GM19397 (cell line): ENCODE measurements at regions not wholly inside any gene's neighbourhood (a gene's known extent, or its start where the extent isn't known, plus 50 kb on each side); places are given as distances from the start of the nearest gene placed in this dataset.
"Not testable (repeated sequence)": the region's sequence is repeated elsewhere in the genome, so short reads cannot be mapped to it uniquely, and the experiment has no call there.

ENCODE experiments used
- ATAC-seq: cut with Tn5 transposase; IDR thresholded peaks from one replicate; pipeline ENCODE4 v1.9.1; 2021; ENCODE audit warnings: mild to moderate bottlenecking, moderate library complexity; ENCODE audit not compliant: unreplicated experiment

DNA sequence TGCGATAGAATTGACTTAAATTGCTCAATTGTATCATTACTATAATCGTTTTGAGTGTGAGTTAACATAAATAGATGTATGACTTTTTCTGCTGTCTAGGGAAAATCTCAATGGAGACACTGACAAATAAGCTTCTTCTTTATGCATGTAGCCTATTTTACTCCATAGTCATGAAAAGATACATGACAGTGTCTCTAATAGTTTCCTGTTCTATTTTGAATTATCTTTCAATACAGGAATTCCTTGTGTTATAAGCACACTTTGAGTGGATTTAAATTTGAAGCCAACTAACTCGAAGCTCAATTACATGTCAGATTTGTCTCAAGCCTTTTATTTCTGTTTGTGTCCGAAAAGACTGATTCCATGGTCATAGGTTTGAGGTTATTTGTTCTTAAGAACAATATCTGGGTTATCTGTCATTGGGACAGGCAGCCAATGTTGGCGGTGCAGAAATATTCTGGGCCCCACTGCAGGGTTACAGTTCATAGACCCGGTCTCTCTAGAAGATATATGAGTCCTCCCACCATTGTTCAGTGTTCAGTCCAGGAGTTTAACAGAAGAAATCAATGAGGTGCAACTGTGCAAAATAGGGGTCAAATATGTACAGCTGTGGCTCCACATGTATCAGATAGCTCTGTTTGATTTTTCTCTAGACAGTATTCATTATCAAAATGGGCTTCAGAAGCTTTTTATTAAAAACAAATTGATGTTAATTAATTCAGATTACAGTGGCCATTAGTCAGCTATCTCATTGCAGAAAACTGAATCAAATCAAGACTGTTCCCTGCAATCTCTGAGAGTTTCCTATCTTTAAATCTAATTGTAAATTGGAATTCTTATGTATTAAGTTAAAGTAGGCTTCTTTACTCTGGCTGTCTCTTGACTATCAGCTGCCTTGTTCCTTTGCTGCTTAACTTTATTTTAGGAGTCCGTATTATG lies 1238.8 kb downstream of the NXPH1 start:
- ATAC-seq, result no peak

DNA sequence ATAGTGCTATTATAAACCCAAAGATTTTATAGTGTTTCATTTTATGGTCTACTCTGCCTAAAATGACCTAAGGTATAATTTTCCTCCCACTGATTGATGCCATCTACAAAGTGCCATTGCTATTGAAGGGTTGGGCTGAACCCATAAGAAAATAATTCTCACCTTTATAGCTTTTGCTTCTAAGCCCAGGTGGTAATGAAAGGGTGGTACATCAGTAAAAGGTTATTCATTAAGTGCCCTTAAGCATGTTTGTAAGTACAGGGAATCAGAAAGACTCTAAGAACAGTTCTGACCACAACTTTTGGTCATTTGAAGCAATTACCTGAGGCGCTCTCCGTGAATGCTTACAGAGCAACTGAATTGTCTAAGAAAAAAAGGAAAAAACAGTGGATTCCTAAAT lies 1247.3 kb downstream of the NXPH1 start:
- no peak for ATAC-seq

GRCh38 chr7:9681284-9681683 lies 1247.9 kb downstream of the NXPH1 start:
- ATAC-seq, result no peak

DNA sequence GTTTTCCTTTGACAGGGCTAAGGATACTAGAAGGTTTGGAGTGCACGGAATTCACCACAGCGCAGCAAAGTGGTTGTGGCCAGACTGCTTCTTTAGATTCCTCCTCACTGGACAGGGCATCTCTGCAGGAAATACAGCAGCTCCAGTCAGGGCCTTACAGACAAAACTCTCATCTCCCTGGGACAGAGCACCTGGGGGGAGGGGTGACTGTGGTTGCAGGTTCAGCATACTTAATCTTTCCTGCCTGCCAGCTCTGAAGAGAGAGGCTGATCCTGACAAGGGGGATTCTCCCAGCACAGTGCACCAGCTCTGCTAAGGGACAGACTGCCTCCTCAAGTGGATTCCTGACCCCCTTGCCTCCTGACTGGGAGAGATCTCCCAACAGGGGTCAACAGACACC lies 1257.9 kb downstream of the NXPH1 start:
- no peak for ATAC-seq

DNA sequence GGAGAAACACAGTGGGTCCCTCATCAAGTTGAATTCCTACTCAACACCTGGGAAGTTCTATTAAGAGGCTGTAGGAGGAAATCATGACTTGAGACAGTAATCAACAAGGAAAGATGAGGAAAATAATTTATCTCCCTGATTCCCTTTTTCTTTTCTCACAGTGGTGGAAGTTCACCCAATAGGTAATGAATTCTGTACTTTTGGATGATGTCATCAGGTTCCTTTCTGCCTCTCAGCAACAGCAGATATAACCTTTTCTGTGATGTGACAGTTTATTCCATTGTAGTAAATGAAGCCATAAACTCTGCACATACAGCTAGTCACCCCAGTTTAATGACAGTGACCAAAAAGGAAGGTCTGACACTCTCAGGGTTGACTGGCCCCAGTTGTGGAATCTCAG lies 1265.0 kb downstream of the NXPH1 start:
- ATAC-seq, result no peak

DNA sequence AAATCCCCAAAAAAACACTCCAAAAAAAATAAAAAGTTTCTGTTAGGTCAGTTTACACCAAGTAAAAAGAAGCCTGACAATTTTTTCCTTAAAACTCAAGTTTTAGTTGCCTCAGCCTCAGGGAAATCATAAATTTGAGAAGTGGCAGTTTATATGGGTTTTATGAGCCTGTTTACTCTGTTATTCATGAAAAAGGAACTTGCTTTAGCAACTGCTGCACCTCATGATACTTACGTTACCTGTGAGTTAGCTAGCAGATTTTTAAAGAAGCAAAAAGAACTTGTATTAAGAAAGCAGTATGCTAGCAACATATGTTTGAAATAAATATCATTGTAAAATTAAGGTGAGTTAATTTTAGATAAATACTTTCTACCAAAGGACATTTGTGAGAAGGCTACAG lies 1264.5 kb upstream of the PHF14 start:
- ATAC-seq, result no peak

DNA sequence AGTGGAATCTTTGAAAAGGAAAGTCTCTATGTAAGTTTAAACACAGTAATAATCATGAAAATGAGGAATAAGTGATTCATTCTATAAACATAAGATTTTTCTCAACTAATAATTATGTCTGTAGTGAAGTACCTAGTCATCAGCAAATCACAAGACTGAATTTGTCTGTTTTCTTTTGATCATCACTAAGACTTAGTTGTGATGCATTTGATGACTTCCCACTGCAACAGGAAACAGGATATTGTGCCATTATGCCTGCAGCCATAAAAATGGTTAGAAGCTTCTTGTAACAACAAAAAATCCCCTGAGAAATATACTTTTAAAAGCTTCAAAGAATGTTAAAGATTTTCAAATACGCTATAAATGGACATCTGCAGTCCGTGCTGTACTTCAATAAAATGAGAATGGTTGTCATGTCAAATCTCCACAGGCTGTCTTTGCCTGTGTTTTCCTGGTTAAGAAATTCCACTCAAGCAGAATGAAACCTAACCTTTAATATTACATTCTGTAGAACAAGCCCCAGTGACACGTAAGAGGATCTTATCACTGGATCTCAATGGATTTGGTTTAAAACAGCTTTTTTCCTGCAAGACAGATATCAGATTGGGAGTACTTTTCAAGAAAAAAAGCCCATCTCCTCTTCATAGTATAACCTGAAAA lies 1262.3 kb upstream of the PHF14 start:
- ATAC-seq, result no peak

GRCh38 chr7:9718071-9718661 lies 1255.5 kb upstream of the PHF14 start:
- no peak for ATAC-seq

DNA sequence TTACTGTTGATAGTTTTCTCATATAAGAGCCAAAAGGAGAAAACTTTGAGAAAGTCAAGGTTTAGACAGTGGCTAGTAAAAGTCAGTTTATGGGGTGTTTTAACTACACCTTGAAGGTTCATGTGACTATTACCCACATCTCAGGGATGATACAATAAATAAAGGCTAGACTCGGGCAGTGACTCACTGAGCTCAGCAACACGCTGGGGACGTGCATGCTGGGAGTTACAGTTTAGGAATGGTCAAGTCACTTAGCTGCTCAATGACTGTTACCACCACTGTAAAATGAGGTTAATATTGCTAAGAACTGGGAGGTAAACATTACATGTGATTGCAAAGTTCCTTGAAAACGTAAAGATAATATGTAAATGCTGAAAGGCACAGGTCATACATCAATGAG lies 1254.4 kb upstream of the PHF14 start:
- ATAC-seq, result no peak

- no peak for ATAC-seq
Measured at GRCh38 chr7:9719721-9720120, 1254.0 kb upstream of the PHF14 start.

GRCh38 chr7:9725940-9726663 lies 1247.6 kb upstream of the PHF14 start:
- not testable (repeated sequence) for ATAC-seq

DNA sequence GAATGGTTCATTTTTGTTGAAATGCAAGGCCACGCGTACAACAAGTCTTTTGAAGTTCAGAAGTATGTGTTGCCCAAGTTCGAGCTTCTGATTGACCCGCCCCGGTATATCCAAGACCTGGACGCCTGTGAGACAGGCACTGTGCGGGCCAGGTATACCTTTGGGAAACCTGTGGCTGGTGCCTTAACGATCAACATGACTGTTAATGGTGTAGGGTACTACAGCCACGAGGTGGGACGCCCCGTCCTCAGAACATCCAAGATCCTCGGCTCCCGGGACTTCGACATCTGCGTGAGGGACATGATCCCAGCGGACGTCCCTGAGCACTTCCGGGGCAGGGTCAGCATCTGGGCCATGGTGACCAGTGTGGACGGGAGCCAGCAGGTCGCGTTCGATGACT lies 1246.9 kb upstream of the PHF14 start:
- not testable (repeated sequence) for ATAC-seq

- not testable (repeated sequence) for ATAC-seq
Measured at GRCh38 chr7:9727467-9727869, 1246.2 kb upstream of the PHF14 start.

DNA sequence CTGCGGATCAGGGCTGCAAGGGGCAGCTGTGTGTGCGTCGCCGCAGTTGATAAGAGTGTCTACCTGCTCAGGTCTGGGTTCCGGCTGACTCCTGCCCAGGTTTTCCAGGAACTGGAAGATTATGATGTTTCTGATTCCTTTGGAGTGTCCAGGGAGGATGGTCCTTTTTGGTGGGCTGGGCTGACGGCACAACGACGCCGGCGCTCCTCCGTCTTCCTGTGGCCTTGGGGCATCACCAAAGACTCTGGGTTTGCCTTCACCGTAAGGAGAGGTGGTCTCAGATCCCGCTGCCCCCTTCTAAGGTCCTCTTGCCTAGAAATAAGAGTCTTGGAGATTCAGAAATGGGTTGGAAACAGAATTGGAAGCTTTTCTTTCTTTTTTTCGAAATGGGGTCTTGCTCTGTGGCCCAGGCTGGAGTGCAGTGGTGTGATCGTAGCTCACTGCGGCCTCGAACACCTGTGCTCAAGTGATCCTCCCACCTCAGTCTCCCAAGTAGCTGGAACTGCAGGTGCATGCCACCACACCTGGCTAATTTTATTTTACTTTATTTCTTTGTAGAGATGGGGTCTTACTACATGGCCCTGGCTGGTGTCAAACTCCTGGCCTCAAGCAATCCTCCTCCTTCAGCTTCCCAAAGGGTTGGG lies 1245.5 kb upstream of the PHF14 start:
- not testable (repeated sequence) for ATAC-seq

DNA sequence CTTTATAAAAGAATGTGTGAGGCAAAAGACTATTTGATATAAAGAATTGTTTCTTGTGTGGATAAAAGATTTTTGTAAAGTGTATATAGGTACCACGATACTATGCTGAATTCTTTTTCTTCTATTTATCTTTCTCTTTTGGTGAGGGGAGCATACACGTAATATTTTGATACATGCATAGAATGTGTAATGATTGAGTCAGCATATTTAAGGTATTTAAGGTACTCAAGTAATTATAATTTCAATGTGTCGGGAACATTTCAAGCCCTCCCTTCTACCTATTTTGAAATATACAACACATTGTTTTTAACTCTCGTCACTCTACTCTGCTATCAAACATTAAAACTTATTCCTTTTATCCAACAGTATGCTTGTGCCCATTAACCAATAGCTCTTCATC lies 1221.6 kb upstream of the PHF14 start:
- ATAC-seq, result no peak

DNA sequence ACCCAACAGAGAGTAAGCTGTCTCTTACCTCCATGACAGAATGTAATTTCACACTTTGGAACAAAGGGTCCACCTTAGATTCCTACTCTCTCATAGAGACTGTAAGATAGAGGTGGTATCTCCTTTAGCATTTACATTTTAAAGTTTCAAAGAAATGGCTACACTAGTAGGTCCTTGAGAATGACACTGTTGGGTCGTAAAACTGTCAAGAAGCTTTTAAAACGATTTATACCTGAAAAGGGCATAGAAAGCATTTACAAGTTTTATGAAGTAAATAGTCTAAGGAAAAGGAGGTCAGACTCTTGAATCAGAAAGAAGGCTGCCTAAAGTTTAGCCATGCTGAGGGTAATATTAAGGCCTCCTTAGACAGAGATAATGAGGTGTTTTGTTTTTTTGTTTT lies 1212.4 kb upstream of the PHF14 start:
- ATAC-seq, result no peak

DNA sequence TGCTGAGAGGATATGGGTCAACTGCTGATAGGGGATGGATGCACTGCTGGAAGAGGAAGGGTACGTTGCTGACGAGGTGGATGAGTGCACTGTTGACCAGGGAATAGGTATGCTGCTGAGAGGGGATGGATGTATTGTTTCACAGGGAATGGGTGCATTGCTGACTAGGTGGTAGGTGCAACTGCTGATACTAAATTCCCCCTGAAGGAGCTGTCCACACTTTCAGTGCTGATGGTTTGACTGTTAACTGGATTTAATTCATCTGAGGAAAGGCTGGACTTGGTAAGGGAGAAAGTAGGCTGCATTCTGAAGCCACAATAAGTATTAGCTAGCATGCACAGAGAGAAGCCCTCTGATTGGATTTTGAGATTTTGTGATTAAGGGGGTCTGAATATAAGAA lies 1196.8 kb upstream of the PHF14 start:
- ATAC-seq, result no peak

GRCh38 chr7:9778367-9778766 lies 1195.3 kb upstream of the PHF14 start:
- no peak for ATAC-seq

GRCh38 chr7:9781710-9782109 lies 1192.0 kb upstream of the PHF14 start:
- ATAC-seq, result no peak

DNA sequence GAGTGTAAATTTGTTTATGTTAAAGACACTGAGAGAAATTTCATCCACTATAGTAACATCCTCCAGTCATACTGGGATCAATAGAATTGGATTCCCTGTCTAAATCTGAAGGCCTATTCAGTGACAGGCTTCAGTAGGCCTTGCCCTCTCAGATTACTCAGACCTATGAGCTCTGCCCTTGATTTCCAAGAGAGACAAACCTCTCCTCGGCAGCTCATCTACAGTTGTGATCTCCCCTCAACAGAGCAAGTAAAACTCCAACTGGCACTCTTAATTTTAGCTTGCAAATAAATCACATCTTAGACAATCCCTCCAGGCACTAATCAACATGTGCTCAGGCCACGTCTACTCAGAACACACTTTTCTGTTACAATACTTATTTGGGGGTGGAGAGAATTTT lies 1191.4 kb upstream of the PHF14 start:
- ATAC-seq, result no peak

DNA sequence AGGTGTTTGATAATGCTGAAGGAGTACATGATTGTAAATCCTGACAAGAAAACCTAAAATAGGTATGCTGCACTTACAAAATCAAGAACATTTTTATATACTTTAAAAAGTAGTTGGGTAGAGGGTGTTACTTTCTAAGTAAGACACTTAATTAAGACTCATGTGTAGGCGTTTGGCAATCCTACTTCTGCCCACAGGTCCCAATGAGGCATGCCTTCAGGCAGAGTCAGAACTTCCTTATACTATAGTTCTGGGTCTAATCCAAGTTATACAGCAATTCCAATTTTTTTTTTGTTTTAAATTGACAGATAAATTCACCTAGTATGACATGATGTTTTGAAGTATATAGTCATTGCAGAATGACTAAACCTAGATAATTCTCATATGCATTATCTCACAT lies 1188.5 kb upstream of the PHF14 start:
- ATAC-seq, result no peak
